LNCaP clone FGC (cell line): ENCODE measurements at regions not wholly inside any gene's neighbourhood (a gene's known extent, or its start where the extent isn't known, plus 50 kb on each side); places are given as distances from the start of the nearest gene placed in this dataset.

Source experiments
- DNase-seq: peaks from one replicate; pipeline ENCODE4 v3.0.0-alpha.2; 2011; ENCODE audit warnings: low read depth
- H3K4me3 ChIP-seq: 2 replicates; pipeline ENCODE4 v1.5.1; 2011; ENCODE audit warnings: mild to moderate bottlenecking, low read depth, low read length, control low read depth
- TF ChIP-seq, protein P1 (sequence below): IDR thresholded peaks from 2 replicates; pipeline ENCODE4 v1.5.1; 2012; ENCODE audit warnings: mild to moderate bottlenecking; ENCODE audit not compliant: control insufficient read depth, insufficient read depth; ENCODE audit errors: extremely low read depth

DNA sequence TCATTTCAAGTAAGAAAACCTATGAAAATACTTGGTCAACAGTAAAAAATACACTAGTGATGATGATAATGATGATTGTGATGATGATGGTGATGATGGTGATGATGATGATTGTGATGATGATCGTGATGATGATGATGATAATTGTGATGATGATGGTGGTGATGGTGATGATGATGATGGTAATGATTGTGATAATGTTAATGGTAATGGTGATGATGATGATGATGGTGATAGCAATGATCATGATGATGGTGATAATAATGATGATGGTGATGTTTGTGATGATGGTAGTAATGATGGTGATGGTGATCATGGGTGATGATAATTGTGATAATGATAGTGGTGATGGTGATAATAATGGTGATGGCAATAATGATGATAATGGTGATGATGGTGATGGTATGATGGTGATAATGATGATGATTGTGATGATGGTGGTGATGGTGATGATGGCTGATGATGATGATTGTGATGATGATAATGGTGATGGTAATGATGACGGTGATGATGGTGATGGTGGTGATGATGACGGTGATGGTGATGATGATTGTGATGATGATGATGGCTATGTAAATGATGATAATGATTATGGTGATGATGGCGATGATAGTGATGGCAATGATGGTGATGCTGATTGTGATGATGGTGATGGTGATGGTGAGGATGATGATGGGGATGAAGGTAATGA is 62.1 kb downstream of the VCX3A start:
- no peak for DNase-seq
- no peak overlapping the region for H3K4me3 ChIP-seq
- TF ChIP-seq, protein P1, sequence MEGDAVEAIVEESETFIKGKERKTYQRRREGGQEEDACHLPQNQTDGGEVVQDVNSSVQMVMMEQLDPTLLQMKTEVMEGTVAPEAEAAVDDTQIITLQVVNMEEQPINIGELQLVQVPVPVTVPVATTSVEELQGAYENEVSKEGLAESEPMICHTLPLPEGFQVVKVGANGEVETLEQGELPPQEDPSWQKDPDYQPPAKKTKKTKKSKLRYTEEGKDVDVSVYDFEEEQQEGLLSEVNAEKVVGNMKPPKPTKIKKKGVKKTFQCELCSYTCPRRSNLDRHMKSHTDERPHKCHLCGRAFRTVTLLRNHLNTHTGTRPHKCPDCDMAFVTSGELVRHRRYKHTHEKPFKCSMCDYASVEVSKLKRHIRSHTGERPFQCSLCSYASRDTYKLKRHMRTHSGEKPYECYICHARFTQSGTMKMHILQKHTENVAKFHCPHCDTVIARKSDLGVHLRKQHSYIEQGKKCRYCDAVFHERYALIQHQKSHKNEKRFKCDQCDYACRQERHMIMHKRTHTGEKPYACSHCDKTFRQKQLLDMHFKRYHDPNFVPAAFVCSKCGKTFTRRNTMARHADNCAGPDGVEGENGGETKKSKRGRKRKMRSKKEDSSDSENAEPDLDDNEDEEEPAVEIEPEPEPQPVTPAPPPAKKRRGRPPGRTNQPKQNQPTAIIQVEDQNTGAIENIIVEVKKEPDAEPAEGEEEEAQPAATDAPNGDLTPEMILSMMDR = no peak

DNA sequence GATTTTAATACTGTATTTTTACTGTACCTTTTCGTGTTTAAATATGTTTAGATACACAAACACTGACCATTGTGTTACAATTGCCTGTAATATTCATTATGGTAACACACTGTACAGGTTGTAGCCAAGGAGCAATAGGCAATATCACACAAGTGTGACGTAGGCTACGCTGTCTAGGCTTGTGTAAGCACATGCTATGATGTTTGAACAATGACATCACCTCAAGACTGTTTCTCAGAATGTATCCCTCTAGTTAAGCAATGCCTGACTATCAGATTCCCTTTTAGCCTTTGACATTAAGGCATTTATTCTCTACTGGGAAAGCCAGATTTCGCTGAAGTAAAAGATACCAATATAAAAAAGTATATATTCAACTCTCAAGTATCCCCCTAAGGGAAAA is 66.2 kb downstream of the VCX3A start:
- H3K4me3 ChIP-seq = no peak overlapping the region
- TF ChIP-seq, protein P1 = no peak
- no peak for DNase-seq

DNA sequence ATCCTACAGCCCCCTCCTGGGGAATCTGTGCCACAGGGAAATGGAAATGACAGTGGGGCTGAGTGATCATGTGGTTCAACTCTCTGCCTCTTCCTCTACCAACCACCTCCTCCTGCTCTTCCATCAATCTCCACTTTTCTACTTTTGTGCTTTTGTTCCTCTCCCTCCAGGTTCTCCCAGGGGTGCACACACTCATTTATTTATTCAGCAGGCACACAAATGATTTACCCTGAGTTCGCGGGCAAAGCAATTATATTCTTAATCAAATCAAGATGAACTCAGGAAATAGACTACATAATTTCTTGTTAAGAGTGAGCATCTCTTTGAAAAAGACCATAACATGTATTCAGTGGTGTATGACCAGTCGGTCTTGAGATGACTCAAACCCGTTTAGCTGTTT is 69.2 kb downstream of the VCX3A start:
- TF ChIP-seq, protein P1 = no peak
- no peak for DNase-seq
- H3K4me3 ChIP-seq = no peak overlapping the region

DNA sequence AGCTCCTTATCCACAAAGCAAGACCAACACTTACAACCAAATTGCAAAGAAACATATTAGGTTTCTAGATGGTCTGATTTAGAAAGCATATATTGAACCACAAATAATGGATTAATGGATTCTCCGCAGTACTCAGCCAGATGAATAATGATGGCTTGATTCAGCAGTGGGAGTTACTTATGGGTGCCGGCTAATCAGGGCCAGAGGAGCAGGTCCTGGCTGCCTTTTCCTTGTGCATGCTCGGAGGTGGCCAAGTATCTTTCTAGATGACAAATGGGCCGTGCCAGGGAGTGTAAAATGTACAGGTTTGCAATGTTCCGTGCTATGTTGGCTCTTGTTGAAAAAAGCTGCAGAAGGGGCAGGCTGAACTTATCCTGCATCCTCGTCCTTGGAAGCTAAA is 70.2 kb downstream of the VCX3A start:
- no peak overlapping the region for H3K4me3 ChIP-seq
- TF ChIP-seq, protein P1 = no peak

DNA sequence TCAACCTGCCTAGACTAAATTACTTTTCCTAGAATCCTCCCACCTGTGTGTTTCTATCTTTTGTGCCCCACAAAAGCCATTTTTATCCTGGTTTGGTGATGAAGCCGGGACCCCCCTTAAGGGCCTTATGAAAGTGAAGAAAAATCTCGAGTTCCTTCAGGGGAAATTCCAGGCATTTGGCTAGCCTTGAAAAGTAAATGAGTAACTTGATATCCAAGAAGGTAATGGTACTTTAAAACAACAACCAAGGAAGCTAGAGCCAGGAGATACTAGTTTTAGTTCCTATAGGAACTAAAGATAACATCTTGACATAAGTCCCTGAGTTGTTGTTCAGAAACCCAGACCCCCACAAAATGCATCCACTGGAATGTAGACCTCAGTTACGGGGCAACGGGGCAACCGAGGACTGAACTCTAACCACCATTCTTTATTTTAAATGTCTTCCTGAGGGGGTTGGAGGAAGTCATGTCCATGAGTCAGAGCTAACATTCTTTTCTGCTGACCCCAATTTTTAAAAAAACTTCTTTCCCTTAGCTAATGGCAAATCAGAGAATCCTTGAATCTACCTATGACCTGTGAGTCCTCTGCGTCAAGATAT is 73.9 kb downstream of the VCX3A start:
- no peak for DNase-seq
- no peak overlapping the region for H3K4me3 ChIP-seq
- TF ChIP-seq, protein P1 = no peak

More for the DNA sequence above, 70.2 kb downstream of the VCX3A start:
- DNase-seq = no peak

DNA sequence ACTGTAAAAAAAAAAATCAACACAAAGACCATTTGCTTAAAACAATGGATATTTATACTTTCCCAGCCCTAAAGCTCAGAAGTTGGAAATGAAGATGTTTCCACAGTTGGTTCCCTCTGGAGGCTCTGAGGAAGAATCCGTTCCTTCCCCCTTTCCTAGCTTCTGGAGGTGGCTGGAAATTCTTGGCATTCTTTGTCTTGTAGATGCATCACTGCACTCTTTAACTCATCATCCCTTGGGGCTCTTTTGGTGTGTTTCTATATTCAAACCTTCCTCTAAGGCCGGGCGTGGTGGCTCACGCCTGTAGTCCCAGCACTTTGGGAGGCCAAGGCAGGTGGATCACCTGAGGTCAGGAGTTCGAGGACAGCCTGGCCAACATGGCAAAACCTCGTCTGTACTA is 78.7 kb downstream of the VCX3A start:
- no peak overlapping the region for H3K4me3 ChIP-seq
- TF ChIP-seq, protein P1 = no peak
- DNase-seq = no peak

DNA sequence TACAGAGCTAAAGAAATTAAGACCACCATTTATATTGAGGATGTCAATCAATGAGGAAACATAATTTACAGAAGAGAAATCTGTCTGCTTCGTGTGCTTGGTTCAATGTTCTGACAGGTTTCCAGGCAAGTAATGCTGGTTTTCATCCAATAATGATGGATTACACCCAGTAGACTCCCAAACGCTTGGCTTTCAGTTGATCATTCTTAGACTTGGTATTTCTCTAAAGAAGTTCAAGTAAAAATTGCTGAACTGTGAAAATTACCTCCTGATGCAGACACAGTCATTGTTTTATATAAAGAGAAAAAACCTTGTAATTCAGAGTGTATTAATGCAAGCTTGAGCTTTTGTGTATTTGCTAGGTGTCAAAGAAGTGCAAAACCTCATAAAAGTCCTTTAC is 85.0 kb downstream of the VCX3A start:
- DNase-seq = no peak
- no peak overlapping the region for H3K4me3 ChIP-seq
- TF ChIP-seq, protein P1 = no peak
